ENCODE measurements at regions not wholly inside any gene's neighbourhood (a gene's known extent, or its start where the extent isn't known, plus 50 kb on each side); places are given as distances from the start of the nearest gene placed in this dataset.
"Not testable (repeated sequence)": the region's sequence is repeated elsewhere in the genome, so short reads cannot be mapped to it uniquely, and the experiment has no call there.

DNA sequence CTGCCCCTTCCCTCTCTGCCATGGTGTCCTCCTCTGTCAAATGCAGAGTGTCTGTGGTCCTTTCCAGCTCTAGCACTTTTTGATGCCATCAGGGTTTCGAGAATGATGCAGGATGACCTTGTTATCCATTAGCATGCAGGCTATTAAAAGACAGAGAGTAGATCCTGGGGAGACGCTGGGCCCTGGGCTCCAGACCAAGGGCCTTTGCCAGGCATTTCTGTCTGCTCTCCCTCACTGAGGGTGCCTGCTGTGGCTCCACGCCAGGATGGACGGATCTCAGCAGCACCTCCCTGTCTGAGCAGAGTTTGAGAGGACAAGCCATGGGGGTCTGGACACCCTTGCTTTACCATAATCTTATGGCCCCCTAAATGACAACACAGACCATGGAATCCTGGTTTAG is 110.8 kb upstream of the CD82 start:
- DNase-seq = no peak

- DNase-seq = no peak
These were observed 108.7 kb upstream of the CD82 start for GRCh38 chr11:44456544-44457300.

DNA sequence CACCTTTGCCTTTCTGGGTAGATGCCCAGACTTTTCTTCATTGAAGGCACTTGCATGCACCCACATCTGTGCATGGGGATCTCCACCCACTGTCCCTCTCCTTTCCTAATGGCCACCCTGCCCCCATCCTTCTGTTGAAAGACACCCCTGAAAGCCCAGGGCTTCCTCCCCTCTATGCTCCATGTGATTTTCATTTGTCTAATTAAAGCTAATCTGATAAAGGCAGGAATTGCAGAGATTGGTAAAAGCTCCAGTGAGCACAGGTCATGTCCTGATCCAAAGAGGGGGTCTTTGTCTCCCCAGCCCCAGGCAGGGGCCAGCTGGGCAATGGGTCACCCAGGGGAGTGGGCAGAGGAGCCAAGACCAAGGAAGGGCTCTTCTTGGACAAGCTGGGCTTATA is 107.6 kb upstream of the CD82 start:
- no peak for DNase-seq

DNA sequence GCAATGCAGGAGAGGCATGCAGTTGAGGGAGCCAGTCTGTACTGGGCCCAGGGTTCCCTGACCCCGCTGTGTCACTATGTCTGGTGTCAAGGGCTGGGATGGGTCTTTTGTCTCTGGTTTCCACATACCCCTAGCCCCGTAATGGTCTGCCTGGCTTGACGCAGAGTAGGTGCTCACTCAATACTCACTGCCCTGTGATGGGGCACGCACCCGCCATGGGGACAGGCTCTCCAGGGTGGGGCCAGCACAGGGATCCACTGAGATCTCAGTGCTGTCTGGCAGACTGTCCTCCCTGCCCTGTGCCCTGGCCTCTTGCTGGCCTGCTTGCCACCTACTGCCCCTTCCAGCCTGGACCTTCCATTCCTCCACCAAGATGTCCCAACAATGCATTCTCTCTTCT is 101.7 kb upstream of the CD82 start:
- no peak for DNase-seq

DNA sequence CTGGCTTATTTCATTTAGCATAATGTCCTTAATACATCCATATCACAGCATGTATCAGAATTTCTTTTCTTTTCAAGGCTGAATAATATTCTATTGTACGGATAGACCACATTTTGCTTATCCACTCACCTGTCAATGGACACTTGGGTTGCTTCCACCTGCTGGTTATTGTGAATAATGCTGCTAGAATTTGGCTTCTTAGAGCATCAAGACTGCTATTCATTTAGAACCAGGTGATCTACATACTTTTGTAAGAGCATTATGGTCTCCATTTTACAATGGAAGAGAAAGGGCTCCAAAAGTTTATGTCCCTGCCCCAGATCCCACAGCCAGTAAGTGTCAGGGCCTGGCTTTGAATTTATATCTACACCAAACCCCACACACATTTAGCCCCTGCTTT is 100.7 kb upstream of the CD82 start:
- no peak for DNase-seq

- DNase-seq = no peak
These were observed 98.8 kb upstream of the CD82 start for GRCh38 chr11:44466531-44467205.

DNA sequence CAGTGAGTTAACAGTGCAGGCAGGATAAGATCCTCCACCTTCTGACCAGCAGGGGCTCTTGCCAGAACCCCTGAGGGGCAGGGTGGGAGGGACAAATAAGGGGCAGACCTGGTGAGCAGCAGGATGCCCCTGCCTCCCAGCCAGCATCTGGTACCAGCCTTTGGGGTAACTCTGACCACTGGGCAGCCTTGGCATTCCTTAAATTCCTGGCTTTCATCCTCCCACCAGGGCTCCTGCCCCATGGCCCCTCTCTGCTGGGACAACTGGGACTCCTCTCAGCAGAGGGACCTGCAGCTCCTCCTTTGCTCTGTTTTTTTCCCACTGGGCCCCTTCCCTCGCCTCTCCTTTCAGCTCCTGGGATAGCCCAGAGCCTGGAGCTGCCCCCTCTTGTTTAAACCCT is 98.0 kb upstream of the CD82 start:
- no peak for DNase-seq

GRCh38 chr11:44467931-44468330 is 97.5 kb upstream of the CD82 start:
- no peak for DNase-seq

DNA sequence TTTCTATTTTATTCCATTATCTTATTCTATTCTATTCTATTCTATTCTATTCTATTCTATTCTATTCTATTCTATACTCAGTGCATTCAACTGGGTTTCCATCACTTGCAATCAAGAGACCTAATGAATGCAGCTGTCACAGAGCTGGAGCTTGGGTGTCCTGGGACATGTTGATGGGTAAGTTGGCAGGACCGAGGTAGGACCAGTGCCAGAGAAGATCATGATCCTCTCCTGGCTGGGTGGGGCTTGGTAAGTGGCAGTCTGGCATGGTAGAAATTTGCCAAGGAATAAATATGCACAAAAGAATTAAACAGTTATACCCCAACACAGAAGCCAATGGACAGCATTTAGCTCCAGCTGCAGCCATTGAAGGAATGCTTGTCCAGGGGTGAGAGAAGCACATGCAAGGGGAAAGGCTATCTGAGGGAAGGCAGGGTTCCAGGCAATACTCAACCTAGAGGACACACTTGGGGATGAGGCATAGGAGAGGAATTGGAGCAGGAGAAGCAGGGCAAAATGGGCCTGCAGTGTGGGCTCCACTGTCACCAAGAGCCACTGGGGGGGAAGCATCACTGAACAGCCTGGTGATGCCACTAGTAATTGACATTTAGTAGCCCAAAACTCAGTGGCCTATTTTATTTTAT is 97.0 kb upstream of the CD82 start:
- no peak for DNase-seq

- no peak for DNase-seq
These were observed 96.1 kb upstream of the CD82 start for GRCh38 chr11:44469412-44469811.

GRCh38 chr11:44470854-44471253 is 94.6 kb upstream of the CD82 start:
- DNase-seq = no peak

- no peak for DNase-seq
These were observed 93.9 kb upstream of the CD82 start for GRCh38 chr11:44471603-44472002.

- no peak for DNase-seq
These were observed 92.5 kb upstream of the CD82 start for GRCh38 chr11:44472916-44473315.

GRCh38 chr11:44474702-44475101 is 90.8 kb upstream of the CD82 start:
- DNase-seq = no peak

- DNase-seq = no peak
These were observed 90.3 kb upstream of the CD82 start for GRCh38 chr11:44475114-44475686.

DNA sequence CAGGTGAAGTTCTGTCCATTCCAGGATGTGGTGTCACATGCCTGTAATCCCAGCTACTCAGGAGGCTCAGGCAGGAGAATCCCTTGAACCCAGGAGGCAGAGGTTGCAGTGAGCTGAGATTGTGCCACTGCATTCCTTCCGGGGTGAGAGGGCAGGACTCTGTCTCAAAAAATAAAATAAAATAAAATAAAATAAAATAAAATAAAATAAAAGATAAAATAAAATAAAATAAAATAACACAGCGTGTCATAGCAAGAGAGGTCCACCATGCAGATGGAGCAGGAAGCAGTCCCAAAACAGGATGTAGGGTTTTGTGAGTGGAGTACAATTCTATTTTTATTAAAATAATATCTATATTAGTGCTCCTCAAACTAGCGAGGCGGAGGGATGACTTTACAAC is 83.1 kb upstream of the CD82 start:
- DNase-seq = not testable (repeated sequence)

GRCh38 chr11:44483919-44484610 is 81.4 kb upstream of the CD82 start:
- no peak for DNase-seq

- no peak for DNase-seq
These were observed 77.1 kb upstream of the CD82 start for GRCh38 chr11:44488165-44488965.

DNA sequence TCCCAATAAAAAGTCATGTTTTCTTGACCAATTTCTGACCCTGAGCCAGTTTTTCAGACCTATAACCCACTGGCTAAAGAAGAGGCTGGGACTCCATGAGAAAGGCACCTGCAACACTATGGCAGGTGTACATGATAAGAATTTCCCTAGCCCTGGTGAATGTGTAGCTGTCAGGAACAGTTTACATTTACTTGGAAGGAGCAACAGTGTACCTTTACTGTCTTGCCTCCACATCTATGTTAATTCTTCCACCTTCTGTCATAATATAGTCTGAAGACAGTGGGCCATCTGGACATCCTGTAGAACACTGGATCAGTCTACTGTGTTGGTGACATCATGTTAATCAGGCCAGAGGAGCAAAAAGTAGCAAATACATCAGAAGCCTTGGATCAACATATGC is 72.1 kb upstream of the CD82 start:
- no peak for DNase-seq

DNA sequence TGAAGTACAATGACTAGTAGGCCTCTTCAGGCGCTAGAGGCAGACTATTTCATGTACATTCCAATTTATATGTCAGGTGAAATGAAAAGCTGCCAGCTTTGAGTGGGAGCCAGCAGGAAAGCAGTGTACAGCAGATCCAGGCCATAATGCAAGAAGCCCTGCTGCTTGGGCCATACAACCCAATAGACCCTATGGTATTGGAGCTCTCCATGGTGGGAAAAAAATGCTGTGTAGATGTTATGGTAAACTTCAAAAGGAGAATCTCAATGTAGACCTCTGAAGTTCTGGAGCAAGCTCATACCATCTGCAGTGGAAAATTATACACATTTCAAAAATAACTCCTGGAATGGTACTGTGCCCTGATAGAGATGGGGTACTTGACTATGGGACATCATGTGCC is 71.5 kb upstream of the CD82 start:
- DNase-seq = no peak

GRCh38 chr11:44494785-44495184 is 70.7 kb upstream of the CD82 start:
- no peak for DNase-seq

GRCh38 chr11:44496391-44496790 is 69.1 kb upstream of the CD82 start:
- no peak for DNase-seq

Measured in NCI-H345 (cell line).